ENCODE measurements at regions not wholly inside any gene's neighbourhood (a gene's known extent, or its start where the extent isn't known, plus 50 kb on each side); places are given as distances from the start of the nearest gene placed in this dataset.
"Not testable (repeated sequence)": the region's sequence is repeated elsewhere in the genome, so short reads cannot be mapped to it uniquely, and the experiment has no call there.

DNA sequence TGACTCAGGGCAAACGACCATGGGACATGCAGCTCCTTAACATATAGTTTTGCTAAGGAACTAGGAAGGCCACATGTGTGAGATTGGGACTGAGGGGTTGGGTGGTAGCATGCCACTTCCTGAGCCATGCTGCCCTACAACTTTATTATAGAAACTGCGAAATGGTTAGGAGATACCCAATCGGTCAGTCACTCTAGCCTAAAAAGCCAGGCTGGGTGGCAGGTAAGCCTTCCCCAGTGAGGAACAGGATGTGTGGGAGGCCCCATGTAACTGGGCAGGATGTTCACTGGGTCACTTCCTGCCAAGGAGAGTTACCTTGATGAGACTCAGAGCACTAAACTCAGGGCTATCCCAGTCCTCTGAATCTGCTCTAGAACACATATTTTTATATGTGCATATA is 123.5 kb downstream of the MAP3K7 start:
- Mint-ChIP-seq H3K4me3 (peak overlapping the region; percentile 74), H3K27me3 (ENCODE audit: low read depth) (no peaks in the 10 kb centered on the region), H3K9me3 (no peaks in the 10 kb centered on the region), H3K27ac (peak overlapping the region; percentile 91), H3K36me3 (ENCODE audit: low read depth) (peaks cover 4% of the 10 kb centered on the region), H3K4me1 (ENCODE audit: low read depth) (peaks cover 76% of the 10 kb centered on the region)

DNA sequence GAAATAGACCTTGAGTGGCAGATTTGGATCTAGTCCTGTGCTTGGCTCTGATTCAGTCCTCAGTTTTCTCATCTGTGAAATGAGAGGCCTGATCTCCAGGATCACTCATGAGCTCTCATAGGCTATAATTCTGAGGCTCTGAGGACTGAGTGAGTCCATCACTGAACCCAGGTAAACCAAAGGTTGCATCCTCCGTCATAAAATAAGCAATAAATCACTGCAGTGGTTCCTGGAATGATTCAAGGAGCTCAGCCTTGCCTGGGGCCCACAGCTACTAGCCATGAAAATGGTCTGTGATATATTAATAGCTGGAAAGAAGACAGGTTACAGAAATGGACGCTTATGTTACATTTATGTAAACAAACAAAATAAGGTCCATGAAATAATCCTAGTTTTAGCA is 124.8 kb downstream of the MAP3K7 start:
- no peak overlapping the region for H3K27ac Mint-ChIP-seq
- no peaks in the 10 kb centered on the region for H3K9me3 Mint-ChIP-seq
- H3K36me3 Mint-ChIP-seq (ENCODE audit: low read depth): peaks cover 1% of the 10 kb centered on the region
- H3K27me3 Mint-ChIP-seq (ENCODE audit: low read depth): no peaks in the 10 kb centered on the region
- peaks cover 82% of the 10 kb centered on the region for H3K4me1 Mint-ChIP-seq (ENCODE audit: low read depth)
- H3K4me3 Mint-ChIP-seq: no peak overlapping the region

DNA sequence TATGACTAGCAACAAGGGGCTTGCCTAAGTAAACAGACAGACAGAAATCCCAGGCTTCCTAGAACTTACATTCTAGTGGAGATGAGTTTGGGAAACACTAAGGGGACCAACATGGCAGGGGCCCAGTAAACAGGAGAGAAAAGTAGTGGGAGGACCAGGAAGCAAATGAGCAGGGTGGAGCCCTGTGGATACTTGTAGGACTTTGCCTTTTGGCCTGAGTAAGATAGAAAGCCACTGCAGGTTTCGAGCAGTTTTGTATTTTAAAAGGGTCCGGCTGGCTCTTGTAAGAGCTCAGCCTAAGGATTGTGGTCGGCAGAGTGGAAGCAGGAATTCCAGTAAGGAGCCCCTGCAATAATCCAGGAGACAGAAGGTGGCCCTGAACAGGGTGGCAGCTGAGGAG is 125.5 kb downstream of the MAP3K7 start:
- H3K36me3 Mint-ChIP-seq (ENCODE audit: low read depth): peaks cover 1% of the 10 kb centered on the region
- H3K4me3 Mint-ChIP-seq: no peak overlapping the region
- no peaks in the 10 kb centered on the region for H3K27me3 Mint-ChIP-seq (ENCODE audit: low read depth)
- peaks cover 76% of the 10 kb centered on the region for H3K4me1 Mint-ChIP-seq (ENCODE audit: low read depth)
- H3K27ac Mint-ChIP-seq: peak overlapping the region; percentile 62
- H3K9me3 Mint-ChIP-seq: no peaks in the 10 kb centered on the region

DNA sequence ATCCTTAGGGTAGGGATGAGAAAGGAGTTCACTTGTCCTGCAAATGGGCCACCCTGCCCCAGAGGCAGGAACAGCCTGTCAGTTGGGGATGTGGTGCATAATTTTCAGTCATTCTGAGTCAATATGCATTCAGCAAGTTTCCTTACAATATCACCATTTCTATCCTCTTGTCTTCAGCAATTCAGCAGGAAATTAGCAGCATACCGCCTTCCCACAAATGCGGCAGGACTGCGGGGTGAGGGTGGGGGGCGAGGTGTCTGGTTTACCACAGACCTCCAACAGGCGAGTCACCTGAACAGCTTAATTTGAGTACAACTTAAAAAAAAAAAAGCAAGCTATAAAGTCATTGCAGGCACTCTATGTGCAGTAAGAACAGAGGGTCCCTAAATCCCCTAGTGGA is 126.8 kb downstream of the MAP3K7 start:
- Mint-ChIP-seq H3K27me3 (ENCODE audit: low read depth) (no peaks in the 10 kb centered on the region), H3K27ac (peak overlapping the region; percentile 70), H3K9me3 (no peaks in the 10 kb centered on the region), H3K36me3 (ENCODE audit: low read depth) (peaks cover 1% of the 10 kb centered on the region), H3K4me3 (peak overlapping the region; percentile 48), H3K4me1 (ENCODE audit: low read depth) (peaks cover 66% of the 10 kb centered on the region)

DNA sequence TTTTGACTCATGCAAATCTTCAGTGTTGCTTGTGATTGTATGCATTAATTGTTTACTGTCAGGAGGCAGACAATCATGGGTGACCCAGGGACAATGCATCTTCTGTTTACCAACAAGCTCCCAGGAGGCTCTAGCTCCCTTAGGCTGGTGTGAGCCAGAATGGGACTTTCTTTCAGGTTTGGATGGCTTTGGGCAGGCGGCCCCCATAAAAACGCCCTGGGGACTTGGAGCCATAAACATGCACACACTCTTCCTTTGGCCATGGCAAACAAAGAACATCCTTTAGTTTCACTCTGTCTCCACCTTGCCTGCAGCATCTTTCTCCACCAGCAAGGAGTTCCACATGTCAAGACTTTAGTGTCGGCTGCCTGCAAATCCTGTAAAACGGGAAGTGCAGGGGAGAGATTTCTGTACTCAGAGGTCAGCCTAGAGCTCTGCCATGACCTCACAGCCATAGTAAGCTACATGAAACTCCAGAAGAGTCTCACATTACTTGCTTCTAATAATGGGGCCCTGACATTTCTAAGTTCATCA is 127.6 kb downstream of the MAP3K7 start:
- H3K27me3 Mint-ChIP-seq (ENCODE audit: low read depth): no peaks in the 10 kb centered on the region
- H3K4me1 Mint-ChIP-seq (ENCODE audit: low read depth): peaks cover 63% of the 10 kb centered on the region
- peak overlapping the region; percentile 70 for H3K4me3 Mint-ChIP-seq
- no peaks in the 10 kb centered on the region for H3K9me3 Mint-ChIP-seq
- peaks cover 2% of the 10 kb centered on the region for H3K36me3 Mint-ChIP-seq (ENCODE audit: low read depth)
- peak overlapping the region; percentile 91 for H3K27ac Mint-ChIP-seq

DNA sequence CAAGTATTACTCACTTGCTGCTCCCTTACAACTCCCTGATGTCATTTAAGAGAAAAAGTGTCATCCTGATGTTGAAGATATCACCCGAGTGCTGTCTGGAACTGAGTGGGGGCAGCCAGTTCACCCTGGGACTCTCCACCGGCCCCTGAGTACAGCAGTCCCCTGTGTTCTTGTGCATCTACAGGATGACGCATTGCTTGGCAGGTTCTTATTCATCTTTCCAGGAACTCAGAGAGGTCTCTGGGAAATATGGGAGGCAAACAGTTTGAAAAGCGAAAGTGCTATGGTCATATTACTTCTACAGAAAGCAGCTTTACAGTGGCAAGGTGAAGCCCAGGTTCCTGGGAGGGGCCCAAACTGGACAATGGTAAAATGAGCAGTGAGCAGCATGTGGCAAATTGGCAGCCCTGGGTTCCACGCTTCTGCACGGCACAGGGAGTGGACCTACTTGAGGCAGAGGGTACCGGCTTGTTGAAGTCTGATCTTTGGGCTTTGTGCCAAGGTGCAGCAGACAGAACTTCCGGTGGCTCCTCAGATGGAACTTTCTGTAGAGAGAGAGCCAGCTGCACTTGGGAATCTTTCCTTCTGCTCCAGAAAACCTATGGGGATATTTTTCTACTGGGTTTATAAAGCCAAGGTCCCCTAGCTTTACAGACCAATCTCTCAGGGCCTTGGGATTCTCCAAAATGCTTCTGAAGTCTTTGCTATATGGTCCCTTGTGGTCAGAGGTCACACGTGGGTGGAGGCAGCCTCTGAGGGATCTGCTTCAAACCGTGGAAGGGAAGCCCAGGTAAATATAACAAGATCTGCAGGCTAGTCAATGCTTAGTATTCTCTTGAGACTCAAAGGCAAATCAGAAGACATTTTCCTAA is 128.3 kb downstream of the MAP3K7 start:
- H3K36me3 Mint-ChIP-seq (ENCODE audit: low read depth): peaks cover 2% of the 10 kb centered on the region
- peak overlapping the region; percentile 70 for H3K4me3 Mint-ChIP-seq
- H3K9me3 Mint-ChIP-seq: no peaks in the 10 kb centered on the region
- peak overlapping the region; percentile 91 for H3K27ac Mint-ChIP-seq
- H3K27me3 Mint-ChIP-seq (ENCODE audit: low read depth): no peaks in the 10 kb centered on the region
- H3K4me1 Mint-ChIP-seq (ENCODE audit: low read depth): peaks cover 57% of the 10 kb centered on the region

DNA sequence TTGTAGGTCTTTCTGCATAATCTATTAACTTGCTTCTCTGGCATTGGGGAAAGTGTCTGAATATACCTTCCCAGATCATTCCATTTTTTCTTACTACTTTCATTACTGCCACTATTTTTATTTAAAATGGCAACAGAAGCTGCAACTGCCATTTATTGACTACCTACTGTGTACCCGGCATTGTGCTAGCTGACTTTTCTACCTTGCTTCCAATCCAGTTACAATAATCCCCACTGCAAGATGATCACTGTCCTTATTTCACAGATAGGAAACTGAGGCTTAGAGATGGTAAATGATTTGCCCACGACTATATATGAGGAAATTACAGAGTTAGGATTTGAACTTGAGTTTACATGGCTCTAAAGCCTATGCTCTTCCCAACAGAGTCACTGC is 129.0 kb downstream of the MAP3K7 start:
- peak overlapping the region; percentile 70 for H3K4me3 Mint-ChIP-seq
- H3K9me3 Mint-ChIP-seq: no peaks in the 10 kb centered on the region
- H3K27me3 Mint-ChIP-seq (ENCODE audit: low read depth): no peaks in the 10 kb centered on the region
- peaks cover 51% of the 10 kb centered on the region for H3K4me1 Mint-ChIP-seq (ENCODE audit: low read depth)
- peak overlapping the region; percentile 91 for H3K27ac Mint-ChIP-seq
- H3K36me3 Mint-ChIP-seq (ENCODE audit: low read depth): peaks cover 2% of the 10 kb centered on the region

DNA sequence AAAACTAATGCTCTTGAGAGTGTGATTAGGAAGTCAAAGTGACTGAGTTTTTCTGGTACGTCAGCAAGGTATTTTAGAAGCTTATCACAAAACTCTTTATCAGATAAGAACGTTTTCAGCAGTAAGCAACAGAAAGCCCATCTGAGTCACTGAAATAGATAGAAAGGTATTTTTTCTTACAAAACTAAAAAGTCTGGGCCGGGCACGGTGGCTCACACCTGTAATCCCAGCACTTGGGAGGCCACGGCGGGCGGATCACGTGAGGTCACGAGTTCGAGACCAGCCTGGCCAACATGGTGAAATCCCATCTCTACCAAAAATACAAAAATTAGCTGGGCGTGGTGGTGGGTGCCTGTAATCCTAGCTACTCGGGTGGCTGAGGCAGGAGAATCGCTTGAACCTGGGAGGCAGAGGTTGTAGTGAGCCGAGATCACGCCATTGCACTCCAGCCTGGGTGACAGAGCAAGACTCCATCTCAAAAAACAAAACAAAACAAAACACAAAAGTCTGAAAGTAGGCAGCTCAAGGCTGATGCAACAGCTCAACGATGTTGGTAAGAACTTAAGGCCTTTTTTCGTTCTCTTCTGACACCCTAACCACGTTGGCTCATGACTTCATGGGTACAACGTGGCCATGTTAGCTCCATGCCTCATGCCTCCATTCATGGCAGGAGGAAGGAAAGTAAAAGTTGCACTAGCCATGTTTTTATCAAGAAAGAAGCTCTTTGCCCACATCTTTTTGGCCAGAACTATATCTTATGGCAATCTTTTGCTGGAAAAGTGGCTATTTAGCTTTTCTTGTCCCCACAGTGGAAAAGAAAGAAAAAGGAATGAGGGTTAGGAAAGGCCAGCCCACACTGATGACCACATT is 129.6 kb downstream of the MAP3K7 start:
- peaks cover 48% of the 10 kb centered on the region for H3K4me1 Mint-ChIP-seq (ENCODE audit: low read depth)
- H3K36me3 Mint-ChIP-seq (ENCODE audit: low read depth); H3K4me3 Mint-ChIP-seq; H3K27me3 Mint-ChIP-seq (ENCODE audit: low read depth); H3K9me3 Mint-ChIP-seq: not testable (repeated sequence)
- peak overlapping the region; percentile 91 for H3K27ac Mint-ChIP-seq

DNA sequence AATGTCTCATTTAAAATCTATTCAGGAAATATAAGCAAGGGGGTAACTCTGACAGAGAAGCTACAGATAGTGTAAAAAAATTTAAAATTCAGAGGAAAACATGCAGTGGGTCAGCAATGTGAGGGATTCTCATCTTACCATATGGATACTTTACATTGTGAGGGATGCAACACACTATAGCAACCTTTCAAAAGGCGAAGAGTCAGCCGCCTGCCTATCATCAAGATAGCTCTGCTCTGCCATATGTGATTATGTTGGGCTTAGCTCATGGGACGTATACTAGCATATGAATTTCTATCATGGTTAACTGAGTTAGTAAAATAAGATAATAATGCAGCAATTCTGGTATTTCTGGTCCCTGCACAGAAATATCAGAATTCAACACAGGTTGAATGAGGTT is 130.9 kb downstream of the MAP3K7 start:
- Mint-ChIP-seq H3K9me3 (no peaks in the 10 kb centered on the region), H3K27me3 (ENCODE audit: low read depth) (no peaks in the 10 kb centered on the region), H3K27ac (no peak overlapping the region), H3K4me3 (no peak overlapping the region), H3K4me1 (ENCODE audit: low read depth) (peaks cover 42% of the 10 kb centered on the region), H3K36me3 (ENCODE audit: low read depth) (peaks cover 2% of the 10 kb centered on the region)

DNA sequence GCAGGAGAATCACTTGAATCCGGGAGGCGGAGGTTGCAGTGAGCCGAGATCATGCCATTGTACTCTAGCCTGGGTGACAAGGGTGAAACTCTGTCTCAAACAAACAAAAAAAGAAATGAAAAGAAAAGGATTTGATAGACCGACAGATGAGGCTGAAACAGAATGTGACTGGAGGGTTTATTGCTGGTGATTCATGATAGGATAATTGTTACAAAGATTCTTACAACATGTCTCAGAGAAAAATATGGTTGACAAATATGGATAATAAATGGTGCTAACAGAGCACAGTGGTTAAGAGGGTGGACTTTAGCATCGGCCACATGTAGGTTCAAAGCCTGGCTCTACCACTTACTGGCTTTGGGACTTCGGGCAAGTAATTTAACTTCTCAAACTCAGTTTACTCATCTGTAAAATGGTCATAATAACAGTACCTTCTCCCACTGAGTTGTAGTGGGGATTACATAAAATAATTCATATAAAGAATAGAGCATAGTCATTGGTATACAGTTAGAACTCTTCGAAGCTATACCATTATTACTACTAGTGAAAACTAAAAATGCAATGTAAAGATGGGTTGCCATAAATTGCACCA is 131.9 kb downstream of the MAP3K7 start:
- Mint-ChIP-seq H3K4me3 (no peak overlapping the region), H3K27me3 (ENCODE audit: low read depth) (no peaks in the 10 kb centered on the region), H3K9me3 (no peaks in the 10 kb centered on the region), H3K4me1 (ENCODE audit: low read depth) (peaks cover 38% of the 10 kb centered on the region), H3K27ac (no peak overlapping the region), H3K36me3 (ENCODE audit: low read depth) (peaks cover 4% of the 10 kb centered on the region)

DNA sequence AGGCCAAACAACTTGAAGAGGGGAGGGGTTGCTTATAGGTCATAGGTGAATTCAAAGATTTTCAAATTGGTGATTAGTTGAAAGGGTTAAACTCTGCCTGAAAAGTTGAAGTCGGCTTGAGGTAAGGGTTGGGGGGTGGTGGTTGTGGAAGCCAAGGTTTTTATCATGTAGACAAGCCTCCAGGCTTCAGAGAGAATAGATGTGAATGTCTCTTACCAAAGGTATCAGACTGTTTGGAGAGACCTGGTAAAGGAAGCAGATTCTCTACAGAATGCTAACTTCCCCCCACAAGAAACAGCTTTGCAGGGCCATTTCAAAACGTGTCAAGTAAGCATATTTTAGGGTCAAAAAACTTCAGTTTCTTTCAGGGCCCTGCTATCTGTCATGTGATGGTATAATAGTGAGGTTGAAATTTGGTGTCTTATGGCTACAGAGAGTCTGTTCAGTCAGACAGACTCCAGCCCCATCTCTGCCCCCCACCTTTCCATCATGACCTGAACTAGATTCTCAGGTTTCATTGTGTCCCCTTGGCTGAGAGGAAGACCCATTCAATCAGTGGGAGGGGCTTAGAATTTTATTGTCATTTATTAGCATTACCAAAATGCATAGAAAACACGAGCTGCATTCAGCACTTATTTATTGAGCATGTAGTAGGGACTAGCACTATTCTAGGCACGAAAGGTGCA is 136.5 kb downstream of the MAP3K7 start:
- Mint-ChIP-seq H3K4me1 (ENCODE audit: low read depth) (peaks cover 13% of the 10 kb centered on the region), H3K9me3 (peaks cover 4% of the 10 kb centered on the region), H3K27ac (no peak overlapping the region), H3K36me3 (ENCODE audit: low read depth) (peaks cover 7% of the 10 kb centered on the region), H3K4me3 (no peak overlapping the region), H3K27me3 (ENCODE audit: low read depth) (no peaks in the 10 kb centered on the region)

DNA sequence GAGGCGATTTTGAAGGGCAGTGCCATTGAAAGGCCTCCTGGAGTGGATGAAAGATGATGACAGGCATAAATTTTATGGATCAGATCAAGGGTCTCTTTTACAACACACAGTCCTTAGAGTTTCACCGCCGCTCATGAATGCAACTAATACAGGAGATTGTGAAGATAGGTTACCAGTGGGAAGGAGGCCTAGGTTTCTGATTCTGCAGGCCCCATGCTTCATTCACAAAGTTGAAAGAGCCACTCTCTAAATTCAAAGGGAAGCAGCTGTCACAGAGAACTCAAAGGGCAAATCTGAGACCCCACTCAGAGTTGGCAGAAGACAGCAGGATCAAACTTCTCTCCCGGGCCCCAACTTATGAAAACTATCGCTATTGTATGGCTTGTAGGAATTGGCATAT is 137.6 kb downstream of the MAP3K7 start:
- H3K27ac Mint-ChIP-seq: no peak overlapping the region
- peaks cover 10% of the 10 kb centered on the region for H3K36me3 Mint-ChIP-seq (ENCODE audit: low read depth)
- H3K4me3 Mint-ChIP-seq: no peak overlapping the region
- no peaks in the 10 kb centered on the region for H3K27me3 Mint-ChIP-seq (ENCODE audit: low read depth)
- H3K9me3 Mint-ChIP-seq: peaks cover 9% of the 10 kb centered on the region
- H3K4me1 Mint-ChIP-seq (ENCODE audit: low read depth): peaks cover 20% of the 10 kb centered on the region

DNA sequence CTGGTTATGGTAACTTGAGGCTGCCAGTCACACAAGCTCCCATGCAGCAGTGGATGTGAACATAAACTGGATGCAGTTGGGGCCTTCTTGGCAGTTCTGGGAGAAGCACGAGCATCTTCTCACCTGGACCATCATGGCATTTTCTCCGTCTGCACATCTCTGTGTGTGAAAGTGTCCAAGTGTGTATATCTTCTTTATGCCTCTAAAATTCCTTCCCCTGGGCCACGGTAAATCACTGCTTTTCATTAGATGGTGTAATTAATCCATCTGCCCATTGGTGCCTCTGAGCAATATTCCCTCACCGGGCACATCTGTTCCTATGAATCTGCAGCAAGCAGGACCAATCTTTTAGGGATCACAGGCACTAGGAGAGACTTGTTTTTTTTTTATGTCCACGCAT is 138.0 kb downstream of the MAP3K7 start:
- no peaks in the 10 kb centered on the region for H3K27me3 Mint-ChIP-seq (ENCODE audit: low read depth)
- no peak overlapping the region for H3K27ac Mint-ChIP-seq

DNA sequence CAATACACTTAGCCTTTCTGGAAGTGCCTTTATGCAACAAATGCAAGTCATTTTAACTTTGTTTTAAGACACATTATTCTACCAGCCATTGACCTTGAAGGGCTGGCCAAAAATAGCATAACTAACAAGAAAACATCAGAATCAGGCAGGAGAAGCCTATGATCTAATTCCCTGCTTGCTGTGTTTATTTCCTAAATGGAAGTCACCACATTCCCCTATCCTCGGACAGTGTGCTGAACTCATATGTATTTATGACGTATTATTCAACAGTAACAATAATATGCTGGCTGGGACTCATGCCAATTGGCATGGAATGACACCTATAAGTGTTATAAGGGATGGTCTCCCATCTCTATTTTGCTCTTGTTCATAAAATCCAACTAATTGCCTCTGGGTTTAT is 140.7 kb downstream of the MAP3K7 start:
- H3K27ac Mint-ChIP-seq: no peak overlapping the region
- H3K4me3 Mint-ChIP-seq: no peak overlapping the region
- H3K36me3 Mint-ChIP-seq (ENCODE audit: low read depth): peaks cover 10% of the 10 kb centered on the region
- H3K27me3 Mint-ChIP-seq (ENCODE audit: low read depth): no peaks in the 10 kb centered on the region
- peaks cover 9% of the 10 kb centered on the region for H3K9me3 Mint-ChIP-seq
- H3K4me1 Mint-ChIP-seq (ENCODE audit: low read depth): peaks cover 29% of the 10 kb centered on the region

More for the DNA sequence above, 138.0 kb downstream of the MAP3K7 start:
- Mint-ChIP-seq H3K4me1 (ENCODE audit: low read depth) (peaks cover 25% of the 10 kb centered on the region), H3K9me3 (peaks cover 9% of the 10 kb centered on the region), H3K4me3 (no peak overlapping the region), H3K36me3 (ENCODE audit: low read depth) (peaks cover 10% of the 10 kb centered on the region)
